SJCRH30 (cell line): ENCODE measurements at regions not wholly inside any gene's neighbourhood (a gene's known extent, or its start where the extent isn't known, plus 50 kb on each side); places are given as distances from the start of the nearest gene placed in this dataset.

Experiments
- DNase-seq, 2 experiments: peaks; one replicate each; pipeline ENCODE4 v3.0.0-alpha.2; 2015 to 2020
- H3K27ac ChIP-seq: fragments of 250-450 bp; sonication (Bioruptor Pico); 2 replicates; pipeline ENCODE4 v1.5.1; 2020; ENCODE audit warnings: mild to moderate bottlenecking, moderate library complexity
- H3K27me3 ChIP-seq: fragments of 250-450 bp; sonication (Bioruptor Pico); 2 replicates; pipeline ENCODE4 v1.5.1; 2020; ENCODE audit warnings: mild to moderate bottlenecking, moderate library complexity
- H3K36me3 ChIP-seq: fragments of 250-450 bp; sonication (Bioruptor Pico); 2 replicates; pipeline ENCODE4 v1.5.1; 2020; ENCODE audit warnings: mild to moderate bottlenecking, moderate library complexity
- H3K4me1 ChIP-seq: fragments of 250-450 bp; sonication (Bioruptor Pico); 2 replicates; pipeline ENCODE4 v1.5.1; 2020; ENCODE audit warnings: mild to moderate bottlenecking, moderate library complexity
- H3K4me3 ChIP-seq: fragments of 250-450 bp; sonication (Bioruptor Pico); 2 replicates; pipeline ENCODE4 v1.5.1; 2020; ENCODE audit warnings: mild to moderate bottlenecking, moderate library complexity
- H3K9me3 ChIP-seq: fragments of 250-450 bp; sonication (Bioruptor Pico); replicated peaks from 2 replicates; pipeline ENCODE4 v1.5.1; 2020; ENCODE audit warnings: mild to moderate bottlenecking, moderate library complexity

DNA sequence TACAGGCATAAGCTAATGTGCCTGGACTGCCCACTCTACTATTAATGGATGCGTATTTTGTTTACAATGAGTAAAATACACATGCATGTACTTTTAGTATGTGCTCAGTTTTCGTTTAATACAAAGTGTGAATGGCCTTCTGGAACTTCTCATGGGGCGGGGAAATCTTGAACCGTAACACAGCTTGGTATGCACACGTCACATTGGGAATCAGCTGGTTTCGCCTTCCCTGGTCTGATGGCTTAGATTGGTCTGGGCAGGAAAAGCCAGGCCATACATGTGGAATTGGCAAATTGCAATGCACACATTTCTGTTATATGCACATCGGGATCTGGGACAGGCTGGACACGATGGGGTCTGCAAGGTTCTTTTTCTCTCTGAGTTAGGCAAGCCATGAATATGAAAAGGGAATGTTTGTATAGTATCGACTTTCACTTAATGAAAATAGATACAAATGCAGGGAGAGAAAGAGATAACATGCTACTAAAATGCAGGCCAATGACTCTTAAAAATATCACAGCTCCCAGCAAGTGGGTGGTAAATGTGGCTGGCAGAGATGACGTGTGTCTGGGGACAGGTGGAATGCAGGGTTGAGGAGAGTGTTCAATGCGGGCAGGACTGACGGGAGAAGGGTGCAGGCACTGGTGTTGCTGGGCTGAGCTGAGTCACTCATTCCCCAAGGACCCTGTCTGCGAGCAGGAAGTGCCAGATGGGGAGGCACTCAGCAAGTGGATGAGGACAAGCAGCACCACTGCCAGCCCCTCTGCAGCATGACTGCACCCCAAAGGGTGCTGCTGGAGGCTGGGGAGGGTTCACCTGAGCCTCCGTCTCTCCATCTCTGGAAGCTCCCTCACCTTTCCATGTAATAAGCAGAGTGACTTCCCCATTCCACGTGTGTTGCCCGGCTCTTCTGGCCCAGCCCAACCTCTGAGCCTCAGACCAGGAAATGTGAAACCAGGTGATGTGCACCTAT lies 204.0 kb upstream of the GPR12 start:
- H3K36me3 ChIP-seq, result no peaks in the 10 kb centered on the region
- H3K4me3 ChIP-seq, result no peak overlapping the region
- H3K27ac ChIP-seq, result no peak overlapping the region
- no peaks in the 10 kb centered on the region for H3K9me3 ChIP-seq
- H3K27me3 ChIP-seq, result no peaks in the 10 kb centered on the region
- DNase-seq, result peak; percentile 80 to 81
- H3K4me1 ChIP-seq, result peaks cover 48% of the 10 kb centered on the region

DNA sequence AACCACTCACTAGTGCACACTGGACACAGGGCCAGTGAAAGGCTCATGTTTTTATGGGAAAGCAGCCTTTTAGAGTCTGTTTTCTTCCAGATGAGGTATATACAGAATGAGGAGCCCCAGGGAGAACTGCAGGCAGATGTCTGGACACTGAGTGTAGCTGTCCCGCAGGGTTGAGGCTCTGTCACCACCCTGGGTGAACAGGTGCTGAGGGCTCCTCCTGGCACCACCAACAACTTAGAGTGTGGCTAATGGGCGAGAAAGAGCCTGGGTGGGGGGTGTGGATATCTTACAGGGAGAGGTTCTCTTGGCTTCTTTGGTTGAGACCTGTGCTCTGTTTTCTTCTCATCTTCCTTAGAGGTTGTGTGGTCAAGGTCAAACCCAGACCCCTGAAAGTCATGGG lies 202.1 kb upstream of the GPR12 start:
- Histone ChIP-seq H3K27ac (no peak overlapping the region), H3K36me3 (no peaks in the 10 kb centered on the region), H3K4me3 (no peak overlapping the region), H3K9me3 (no peaks in the 10 kb centered on the region), H3K27me3 (no peaks in the 10 kb centered on the region), H3K4me1 (peaks cover 33% of the 10 kb centered on the region)
- peak; percentile 28 to 52 for DNase-seq

GRCh38 chr13:26961890-26962615 lies 201.5 kb upstream of the GPR12 start:
- peaks cover 33% of the 10 kb centered on the region for H3K4me1 ChIP-seq
- H3K27me3 ChIP-seq, result no peaks in the 10 kb centered on the region
- DNase-seq, result no peak
- H3K9me3 ChIP-seq, result no peaks in the 10 kb centered on the region
- H3K4me3 ChIP-seq, result no peak overlapping the region
- H3K36me3 ChIP-seq, result no peaks in the 10 kb centered on the region
- H3K27ac ChIP-seq, result no peak overlapping the region

DNA sequence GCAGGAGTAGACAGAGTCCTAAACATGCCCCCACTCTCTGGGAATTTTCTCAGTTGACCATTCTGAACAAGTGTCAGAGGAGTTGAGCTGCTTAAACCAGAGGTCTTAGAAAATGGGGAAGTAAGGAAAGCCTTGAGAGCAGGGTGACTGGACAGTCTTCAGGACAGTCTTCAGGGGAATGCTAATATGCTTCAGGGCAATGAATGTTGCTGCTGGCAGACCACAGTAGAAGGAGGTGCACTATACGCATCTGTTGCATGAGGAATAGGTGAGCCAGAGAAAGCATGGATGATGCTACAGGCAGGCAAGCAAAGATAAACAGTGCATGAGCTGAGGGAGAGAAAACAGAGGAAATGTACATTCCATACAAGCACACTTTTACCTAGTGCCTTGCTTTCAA lies 196.6 kb upstream of the GPR12 start:
- no peak for DNase-seq
- H3K4me3 ChIP-seq, result no peak overlapping the region
- peaks cover 6% of the 10 kb centered on the region for H3K4me1 ChIP-seq
- no peaks in the 10 kb centered on the region for H3K27me3 ChIP-seq
- no peaks in the 10 kb centered on the region for H3K9me3 ChIP-seq
- no peaks in the 10 kb centered on the region for H3K36me3 ChIP-seq
- H3K27ac ChIP-seq, result no peak overlapping the region

GRCh38 chr13:26956522-26957142 lies 196.0 kb upstream of the GPR12 start:
- peaks cover 3% of the 10 kb centered on the region; the same call in 1 of the 2 replicates for H3K27me3 ChIP-seq
- H3K9me3 ChIP-seq, result no peaks in the 10 kb centered on the region
- H3K36me3 ChIP-seq, result no peaks in the 10 kb centered on the region
- H3K4me3 ChIP-seq, result no peak overlapping the region
- H3K4me1 ChIP-seq, result peaks cover 6% of the 10 kb centered on the region
- H3K27ac ChIP-seq, result no peak overlapping the region
- DNase-seq, result peak in 1 of 2 experiments; percentile 37

- no peak for DNase-seq
- H3K36me3 ChIP-seq, result no peaks in the 10 kb centered on the region
- H3K4me1 ChIP-seq, result peaks cover 6% of the 10 kb centered on the region
- no peaks in the 10 kb centered on the region for H3K9me3 ChIP-seq
- no peak overlapping the region for H3K27ac ChIP-seq
- no peak overlapping the region for H3K4me3 ChIP-seq
- peaks cover 7% of the 10 kb centered on the region for H3K27me3 ChIP-seq
Measured at GRCh38 chr13:26954976-26955375, 194.4 kb upstream of the GPR12 start.

- Histone ChIP-seq H3K36me3 (no peaks in the 10 kb centered on the region), H3K27ac (no peak overlapping the region), H3K27me3 (peaks cover 7% of the 10 kb centered on the region), H3K4me3 (no peak overlapping the region), H3K9me3 (no peaks in the 10 kb centered on the region), H3K4me1 (peaks cover 6% of the 10 kb centered on the region)
- DNase-seq, result no peak
Measured at GRCh38 chr13:26953291-26953690, 192.7 kb upstream of the GPR12 start.

- DNase-seq, result peak in 1 of 2 experiments; percentile 26
- no peak overlapping the region for H3K27ac ChIP-seq
- peaks cover 6% of the 10 kb centered on the region for H3K4me1 ChIP-seq
- H3K27me3 ChIP-seq, result peaks cover 7% of the 10 kb centered on the region
- no peak overlapping the region for H3K4me3 ChIP-seq
- H3K36me3 ChIP-seq, result no peaks in the 10 kb centered on the region
- no peaks in the 10 kb centered on the region for H3K9me3 ChIP-seq
Measured at GRCh38 chr13:26952551-26953143, 192.1 kb upstream of the GPR12 start.

GRCh38 chr13:26951581-26952177 lies 191.1 kb upstream of the GPR12 start:
- H3K27me3 ChIP-seq, result peaks cover 7% of the 10 kb centered on the region
- H3K4me3 ChIP-seq, result no peak overlapping the region
- H3K27ac ChIP-seq, result no peak overlapping the region
- H3K36me3 ChIP-seq, result no peaks in the 10 kb centered on the region
- no peaks in the 10 kb centered on the region for H3K9me3 ChIP-seq
- peaks cover 4% of the 10 kb centered on the region for H3K4me1 ChIP-seq
- DNase-seq, result no peak

- H3K4me3 ChIP-seq, result no peak overlapping the region
- no peaks in the 10 kb centered on the region; the same call in 1 of the 2 replicates for H3K4me1 ChIP-seq
- no peaks in the 10 kb centered on the region for H3K9me3 ChIP-seq
- no peak overlapping the region for H3K27ac ChIP-seq
- no peaks in the 10 kb centered on the region for H3K36me3 ChIP-seq
- peaks cover 7% of the 10 kb centered on the region for H3K27me3 ChIP-seq
- DNase-seq, result no peak
Measured at GRCh38 chr13:26950968-26951367, 190.4 kb upstream of the GPR12 start.

GRCh38 chr13:26950546-26950945 lies 190.0 kb upstream of the GPR12 start:
- Histone ChIP-seq H3K4me1 (no peaks in the 10 kb centered on the region), H3K36me3 (no peaks in the 10 kb centered on the region), H3K27me3 (peaks cover 7% of the 10 kb centered on the region), H3K4me3 (no peak overlapping the region), H3K9me3 (no peaks in the 10 kb centered on the region), H3K27ac (no peak overlapping the region)
- no peak for DNase-seq

GRCh38 chr13:26949701-26950502 lies 189.3 kb upstream of the GPR12 start:
- no peaks in the 10 kb centered on the region for H3K9me3 ChIP-seq
- H3K27ac ChIP-seq, result no peak overlapping the region
- H3K4me3 ChIP-seq, result no peak overlapping the region
- H3K27me3 ChIP-seq, result peaks cover 7% of the 10 kb centered on the region
- no peaks in the 10 kb centered on the region for H3K4me1 ChIP-seq
- H3K36me3 ChIP-seq, result no peaks in the 10 kb centered on the region
- no peak for DNase-seq

DNA sequence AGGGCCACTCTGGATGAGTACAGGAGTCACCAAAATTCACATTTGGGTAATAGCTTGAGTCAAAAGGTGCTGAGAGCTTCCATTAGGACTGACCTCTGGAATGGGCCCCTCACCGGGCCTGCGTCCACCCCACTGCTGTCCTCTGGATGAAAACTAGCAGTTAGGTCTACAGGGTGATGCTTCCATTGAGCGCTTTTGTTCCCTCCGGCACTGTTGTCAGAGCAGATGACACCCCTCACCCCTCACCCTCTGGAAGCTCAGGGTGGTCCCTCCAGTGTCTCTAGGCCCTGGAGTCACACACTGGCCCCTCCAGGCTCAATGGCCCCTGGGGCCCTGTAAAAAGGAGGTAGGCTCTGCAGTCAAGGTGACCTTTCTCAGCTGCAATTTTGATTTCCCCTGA lies 187.8 kb upstream of the GPR12 start:
- H3K27me3 ChIP-seq, result peaks cover 10% of the 10 kb centered on the region
- no peaks in the 10 kb centered on the region for H3K9me3 ChIP-seq
- no peak for DNase-seq
- no peaks in the 10 kb centered on the region for H3K4me1 ChIP-seq
- no peak overlapping the region for H3K4me3 ChIP-seq
- H3K27ac ChIP-seq, result no peak overlapping the region
- no peaks in the 10 kb centered on the region for H3K36me3 ChIP-seq
